ENCODE measurements at regions not wholly inside any gene's neighbourhood (a gene's known extent, or its start where the extent isn't known, plus 50 kb on each side); places are given as distances from the start of the nearest gene placed in this dataset.

DNA sequence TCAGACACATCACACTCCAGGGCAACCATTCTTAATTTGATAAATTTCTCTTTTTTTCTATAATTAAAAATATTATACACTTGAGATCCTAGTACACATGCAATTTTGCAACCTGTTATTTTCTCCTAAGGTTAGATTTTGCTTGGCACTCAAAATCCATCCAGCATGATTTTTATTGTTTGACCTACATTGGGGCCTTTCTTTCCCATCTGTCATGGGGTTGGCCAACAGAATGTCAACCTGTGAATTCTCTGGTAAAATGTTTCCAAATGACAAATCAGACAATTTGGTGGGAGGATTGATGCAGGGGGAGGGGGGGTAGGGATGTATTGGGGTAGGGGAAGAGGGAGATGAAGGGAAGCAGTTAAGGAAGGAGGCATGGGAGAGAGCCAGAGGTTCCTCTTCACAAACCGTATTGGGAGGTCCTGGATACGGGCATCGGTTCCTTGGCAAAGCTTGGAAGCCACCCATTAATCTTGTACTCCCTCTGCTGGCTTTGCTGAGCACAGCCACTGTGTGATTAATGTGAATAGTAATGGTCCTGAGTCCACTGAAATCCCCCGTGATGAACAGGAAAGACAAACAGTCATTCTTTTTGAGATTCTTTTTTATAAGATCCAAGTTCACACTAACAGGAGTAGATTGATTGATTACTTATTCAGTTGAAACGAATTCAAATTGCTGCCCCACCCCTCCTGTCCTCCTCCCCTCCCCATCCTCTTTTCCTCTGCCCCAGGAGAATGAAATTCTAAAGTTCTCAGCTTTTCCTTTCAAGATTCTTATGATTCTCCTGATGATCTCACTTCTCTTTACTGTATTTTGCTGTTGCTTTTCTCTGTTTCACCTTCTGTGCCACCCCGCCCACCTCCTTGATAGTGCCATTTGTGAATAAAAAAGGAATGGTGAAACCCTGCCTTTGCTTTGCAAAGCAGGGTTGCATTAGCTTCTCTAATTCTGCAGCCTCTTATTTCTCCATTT is 82.2 kb upstream of the SLC25A26 start:
- in situ Hi-C loops (cut with HindIII; ENCODE audit: low pct_unique_long_range_greater_than_20kb, low sequenced_read_pairs) (no loop called here), intact Hi-C loops (cut with micrococcal nuclease; ENCODE audit: unreplicated experiment) (loop anchor here (1.0 kb wide), 1 partner anchor 353 kb away; no protein-coding TSS in a partner anchor)
- DNase-seq (ENCODE audit: low read depth, low spot score) (no peak), ATAC-seq (peak; percentile 70; the same call in 1 of the 2 replicates)
- H3K27me3 ChIP-seq (ENCODE audit: control insufficient read depth, insufficient read depth, low read length), result no peaks in the 10 kb centered on the region
- no TSS peak for BruUV-seq (replicated peaks)
- no peak for TF ChIP-seq SIN3A (IDR thresholded peaks at IDR 0.05; ENCODE audit: borderline replicate concordance, insufficient read depth, low read depth, low read length)
- TF ChIP-seq, protein P1, sequence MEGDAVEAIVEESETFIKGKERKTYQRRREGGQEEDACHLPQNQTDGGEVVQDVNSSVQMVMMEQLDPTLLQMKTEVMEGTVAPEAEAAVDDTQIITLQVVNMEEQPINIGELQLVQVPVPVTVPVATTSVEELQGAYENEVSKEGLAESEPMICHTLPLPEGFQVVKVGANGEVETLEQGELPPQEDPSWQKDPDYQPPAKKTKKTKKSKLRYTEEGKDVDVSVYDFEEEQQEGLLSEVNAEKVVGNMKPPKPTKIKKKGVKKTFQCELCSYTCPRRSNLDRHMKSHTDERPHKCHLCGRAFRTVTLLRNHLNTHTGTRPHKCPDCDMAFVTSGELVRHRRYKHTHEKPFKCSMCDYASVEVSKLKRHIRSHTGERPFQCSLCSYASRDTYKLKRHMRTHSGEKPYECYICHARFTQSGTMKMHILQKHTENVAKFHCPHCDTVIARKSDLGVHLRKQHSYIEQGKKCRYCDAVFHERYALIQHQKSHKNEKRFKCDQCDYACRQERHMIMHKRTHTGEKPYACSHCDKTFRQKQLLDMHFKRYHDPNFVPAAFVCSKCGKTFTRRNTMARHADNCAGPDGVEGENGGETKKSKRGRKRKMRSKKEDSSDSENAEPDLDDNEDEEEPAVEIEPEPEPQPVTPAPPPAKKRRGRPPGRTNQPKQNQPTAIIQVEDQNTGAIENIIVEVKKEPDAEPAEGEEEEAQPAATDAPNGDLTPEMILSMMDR (IDR thresholded peaks at IDR 0.05), result peak; percentile 74
- TF ChIP-seq, protein P2, sequence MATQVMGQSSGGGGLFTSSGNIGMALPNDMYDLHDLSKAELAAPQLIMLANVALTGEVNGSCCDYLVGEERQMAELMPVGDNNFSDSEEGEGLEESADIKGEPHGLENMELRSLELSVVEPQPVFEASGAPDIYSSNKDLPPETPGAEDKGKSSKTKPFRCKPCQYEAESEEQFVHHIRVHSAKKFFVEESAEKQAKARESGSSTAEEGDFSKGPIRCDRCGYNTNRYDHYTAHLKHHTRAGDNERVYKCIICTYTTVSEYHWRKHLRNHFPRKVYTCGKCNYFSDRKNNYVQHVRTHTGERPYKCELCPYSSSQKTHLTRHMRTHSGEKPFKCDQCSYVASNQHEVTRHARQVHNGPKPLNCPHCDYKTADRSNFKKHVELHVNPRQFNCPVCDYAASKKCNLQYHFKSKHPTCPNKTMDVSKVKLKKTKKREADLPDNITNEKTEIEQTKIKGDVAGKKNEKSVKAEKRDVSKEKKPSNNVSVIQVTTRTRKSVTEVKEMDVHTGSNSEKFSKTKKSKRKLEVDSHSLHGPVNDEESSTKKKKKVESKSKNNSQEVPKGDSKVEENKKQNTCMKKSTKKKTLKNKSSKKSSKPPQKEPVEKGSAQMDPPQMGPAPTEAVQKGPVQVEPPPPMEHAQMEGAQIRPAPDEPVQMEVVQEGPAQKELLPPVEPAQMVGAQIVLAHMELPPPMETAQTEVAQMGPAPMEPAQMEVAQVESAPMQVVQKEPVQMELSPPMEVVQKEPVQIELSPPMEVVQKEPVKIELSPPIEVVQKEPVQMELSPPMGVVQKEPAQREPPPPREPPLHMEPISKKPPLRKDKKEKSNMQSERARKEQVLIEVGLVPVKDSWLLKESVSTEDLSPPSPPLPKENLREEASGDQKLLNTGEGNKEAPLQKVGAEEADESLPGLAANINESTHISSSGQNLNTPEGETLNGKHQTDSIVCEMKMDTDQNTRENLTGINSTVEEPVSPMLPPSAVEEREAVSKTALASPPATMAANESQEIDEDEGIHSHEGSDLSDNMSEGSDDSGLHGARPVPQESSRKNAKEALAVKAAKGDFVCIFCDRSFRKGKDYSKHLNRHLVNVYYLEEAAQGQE (IDR thresholded peaks at IDR 0.05; ENCODE audit: insufficient read depth in 1 of 2, low read depth in 2 of 2, low read length in 1 of 2), result no peak
- no peak for TF ChIP-seq TCF7L2 (IDR thresholded peaks at IDR 0.05; ENCODE audit: low read depth, low read length)
- TF ChIP-seq POLR2AphosphoS5 (IDR thresholded peaks at IDR 0.05; ENCODE audit: low read depth, low read length), result no peak
- H3K4me1 ChIP-seq (ENCODE audit: control insufficient read depth, insufficient read depth, low read length), result no peaks in the 10 kb centered on the region
- CTCF ChIA-PET, result no interaction called here
- POLR2A ChIA-PET, result no interaction called here
- H3K27ac ChIP-seq (ENCODE audit: low read length), result no peak overlapping the region
- no peak overlapping the region for H3K4me3 ChIP-seq (ENCODE audit: low read depth in 2 of 2, low read length in 2 of 2)
- H3K36me3 ChIP-seq (ENCODE audit: control insufficient read depth, insufficient read depth, low read length), result no peaks in the 10 kb centered on the region
- H3K9me3 ChIP-seq (ENCODE audit: control insufficient read depth, insufficient read depth, low read depth, low read length), result no peaks in the 10 kb centered on the region

DNA sequence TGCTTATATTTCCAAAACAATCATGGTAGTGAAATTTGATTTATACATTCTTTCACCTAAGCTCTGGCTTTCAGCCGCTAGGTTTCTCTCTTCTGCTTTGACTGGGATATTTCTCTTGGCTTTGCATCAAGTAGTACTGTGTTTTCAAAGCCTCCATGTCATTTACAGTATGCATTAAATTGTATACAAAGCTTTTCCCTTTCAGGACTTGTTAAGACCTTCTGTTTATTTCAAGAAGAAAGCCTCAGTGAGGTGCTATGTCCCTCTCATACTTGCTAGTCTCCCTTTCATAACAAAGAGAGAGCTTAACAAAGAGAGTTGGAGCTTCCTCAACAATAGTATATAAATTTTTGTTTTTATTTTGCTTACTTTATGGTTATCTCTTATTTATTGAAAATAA is 84.2 kb upstream of the SLC25A26 start:
- TF ChIP-seq, protein P2 (IDR thresholded peaks at IDR 0.05; ENCODE audit: insufficient read depth in 1 of 2, low read depth in 2 of 2, low read length in 1 of 2), result no peak
- TF ChIP-seq, protein P1 (IDR thresholded peaks at IDR 0.05), result no peak
- TF ChIP-seq SIN3A (IDR thresholded peaks at IDR 0.05; ENCODE audit: borderline replicate concordance, insufficient read depth, low read depth, low read length), result no peak
- no peak for TF ChIP-seq POLR2AphosphoS5 (IDR thresholded peaks at IDR 0.05; ENCODE audit: low read depth, low read length)
- no peak for TF ChIP-seq TCF7L2 (IDR thresholded peaks at IDR 0.05; ENCODE audit: low read depth, low read length)
- ATAC-seq, result no peak
- Histone ChIP-seq H3K4me3 (ENCODE audit: low read depth in 2 of 2, low read length in 2 of 2) (no peak overlapping the region), H3K4me1 (ENCODE audit: control insufficient read depth, insufficient read depth, low read length) (no peaks in the 10 kb centered on the region), H3K27me3 (ENCODE audit: control insufficient read depth, insufficient read depth, low read length) (no peaks in the 10 kb centered on the region), H3K9me3 (ENCODE audit: control insufficient read depth, insufficient read depth, low read depth, low read length) (no peaks in the 10 kb centered on the region), H3K36me3 (ENCODE audit: control insufficient read depth, insufficient read depth, low read length) (no peaks in the 10 kb centered on the region), H3K27ac (ENCODE audit: low read length) (no peak overlapping the region)
- intact Hi-C loops (cut with micrococcal nuclease; ENCODE audit: unreplicated experiment) (no loop called here), in situ Hi-C loops (cut with HindIII; ENCODE audit: low pct_unique_long_range_greater_than_20kb, low sequenced_read_pairs) (no loop called here)
- no peak for DNase-seq (ENCODE audit: low read depth, low spot score)
- no TSS peak for BruUV-seq (replicated peaks)
- CTCF ChIA-PET, result interaction anchor here (0.7 kb wide), 1 partner anchor 697 kb away, joined by 14 read pairs; no protein-coding TSS in a partner anchor
- POLR2A ChIA-PET, result interaction anchor here (0.7 kb wide), 1 partner anchor 98 kb away, joined by 5 read pairs; no protein-coding TSS in a partner anchor
